HEK293 (cell line): ENCODE measurements at regions not wholly inside any gene's neighbourhood (a gene's known extent, or its start where the extent isn't known, plus 50 kb on each side); places are given as distances from the start of the nearest gene placed in this dataset.

Experiments
- CTCF ChIA-PET: fragments of 350-600 bp; formaldehyde crosslinking; extraction: SDS; loops from one replicate; lab custom pipeline; 2021; ENCODE audit warnings: antibody characterized with exemption; lab: Yijun Ruan, JAX
- POLR2A ChIA-PET: fragments of 300-600 bp; formaldehyde crosslinking; extraction: SDS; loops from one replicate; lab custom pipeline; 2020; ENCODE audit warnings: antibody characterized with exemption, inconsistent platforms; lab: Yijun Ruan, JAX
- H3K27ac ChIP-seq: fragments of 200-500 bp; sonication (Bioruptor generic); 2 replicates; pipeline ENCODE4 v1.5.1; 2014; ENCODE audit warnings: low read depth, low read length, control low read depth, inconsistent platforms; ENCODE audit errors: extremely low read depth
- H3K36me3 ChIP-seq, 2 experiments: fragments of 200-500 bp in 1 of 2; sonication (Bioruptor generic) in 1 of 2; 1 replicate in 1 of 2; 2 replicates in 1 of 2; pipeline ENCODE4 v1.5.1; 2014 to 2017; ENCODE audit warnings: inconsistent platforms in 2 of 2, low read length in 2 of 2; ENCODE audit not compliant: control insufficient read depth in 2 of 2, insufficient read depth in 1 of 2
- H3K4me1 ChIP-seq: fragments of 200-500 bp; sonication (Bioruptor generic); 2 replicates; pipeline ENCODE4 v1.5.1; 2014; ENCODE audit warnings: mild to moderate bottlenecking, low read length, inconsistent platforms; ENCODE audit not compliant: control insufficient read depth, insufficient read depth
- H3K4me3 ChIP-seq: 2 replicates; pipeline ENCODE4 v1.5.1; 2011; ENCODE audit warnings: low read depth, mild to moderate bottlenecking, control low read depth, low read length, moderate library complexity
- H3K9me3 ChIP-seq: fragments of 200-500 bp; sonication (Bioruptor generic); 2 replicates; pipeline ENCODE4 v1.5.1; 2014; ENCODE audit warnings: low read depth, low read length, inconsistent platforms; ENCODE audit not compliant: control insufficient read depth, insufficient read depth
- GLI2 ChIP-seq: fragments of 450-650 bp; formaldehyde crosslinking; IDR thresholded peaks from 2 replicates; pipeline ENCODE4; 2017; ENCODE audit warnings: missing biosample characterization, missing genetic modification characterization, low read depth, borderline replicate concordance
- GLIS1 ChIP-seq: fragments of 450-650 bp; formaldehyde crosslinking; IDR thresholded peaks from 2 replicates; pipeline ENCODE4 v1.5.1; 2016; ENCODE audit warnings: missing biosample characterization, missing genetic modification characterization
- KLF10 ChIP-seq: fragments of 450-650 bp; IDR thresholded peaks from 2 replicates; pipeline ENCODE4 v1.5.1; 2018; ENCODE audit warnings: missing biosample characterization, mild to moderate bottlenecking, missing genetic modification characterization
- SCRT2 ChIP-seq: fragments of 450-650 bp; formaldehyde crosslinking; IDR thresholded peaks from 2 replicates; pipeline ENCODE4 v1.5.1; 2016; ENCODE audit warnings: missing biosample characterization, missing genetic modification characterization
- YY1 ChIP-seq: fragments of 450-650 bp; formaldehyde crosslinking; IDR thresholded peaks from 2 replicates; pipeline ENCODE4 v1.5.1; 2018; ENCODE audit warnings: missing biosample characterization, missing genetic modification characterization
- ZFHX2 ChIP-seq: fragments of 450-650 bp; formaldehyde crosslinking; conservative IDR thresholded peaks from 2 replicates; pipeline ENCODE4 v1.5.1; 2016; ENCODE audit warnings: missing biosample characterization, missing genetic modification characterization
- ZNF221 ChIP-seq: fragments of 450-650 bp; formaldehyde crosslinking; IDR thresholded peaks from 2 replicates; pipeline ENCODE4 v1.5.1; 2017; ENCODE audit warnings: missing biosample characterization, missing genetic modification characterization, borderline replicate concordance
- ZNF223 ChIP-seq: fragments of 450-650 bp; formaldehyde crosslinking; IDR thresholded peaks from 2 replicates; pipeline ENCODE4 v1.5.1; 2016; ENCODE audit warnings: missing biosample characterization, missing genetic modification characterization
- ZNF24 ChIP-seq: fragments of 450-650 bp; formaldehyde crosslinking; IDR thresholded peaks from 2 replicates; pipeline ENCODE4 v1.5.1; 2016; ENCODE audit warnings: missing biosample characterization, missing genetic modification characterization
- ZNF324 ChIP-seq: fragments of 450-650 bp; formaldehyde crosslinking; IDR thresholded peaks from 2 replicates; pipeline ENCODE4 v1.5.1; 2016; ENCODE audit warnings: missing biosample characterization, missing genetic modification characterization
- ZNF37A ChIP-seq: fragments of 450-650 bp; IDR thresholded peaks from 2 replicates; pipeline ENCODE4 v1.5.1; 2018; ENCODE audit warnings: missing biosample characterization, missing genetic modification characterization
- ZNF394 ChIP-seq: fragments of 450-650 bp; formaldehyde crosslinking; IDR thresholded peaks from 2 replicates; pipeline ENCODE4 v1.5.1; 2016; ENCODE audit warnings: missing biosample characterization, missing genetic modification characterization, mild to moderate bottlenecking, moderate library complexity, borderline replicate concordance
- ZNF404 ChIP-seq: fragments of 450-650 bp; formaldehyde crosslinking; IDR thresholded peaks from 2 replicates; pipeline ENCODE4 v1.5.1; 2017; ENCODE audit warnings: missing biosample characterization, missing genetic modification characterization
- ZNF660 ChIP-seq: fragments of 450-650 bp; IDR thresholded peaks from 2 replicates; pipeline ENCODE4 v1.5.1; 2018; ENCODE audit warnings: missing biosample characterization, mild to moderate bottlenecking, missing genetic modification characterization
- ZNF664 ChIP-seq: fragments of 450-650 bp; formaldehyde crosslinking; IDR thresholded peaks from 2 replicates; pipeline ENCODE4 v1.5.1; 2016; ENCODE audit warnings: missing biosample characterization, missing genetic modification characterization
- TF ChIP-seq, protein P1 (sequence below): fragments of 450-650 bp; formaldehyde crosslinking; IDR thresholded peaks from 2 replicates; pipeline ENCODE4 v1.5.1; 2017; ENCODE audit warnings: missing biosample characterization, missing genetic modification characterization
- TF ChIP-seq, protein P2 (sequence below): fragments of 450-650 bp; formaldehyde crosslinking; conservative IDR thresholded peaks from 2 replicates; pipeline ENCODE4 v1.5.1; 2016; ENCODE audit warnings: low read depth, missing biosample characterization, missing genetic modification characterization
- TF ChIP-seq, protein P3 (sequence below): fragments of 450-650 bp; formaldehyde crosslinking; IDR thresholded peaks from 2 replicates; pipeline ENCODE4 v1.5.1; 2016; ENCODE audit warnings: missing biosample characterization, missing genetic modification characterization, borderline replicate concordance
- TF ChIP-seq, protein P4 (sequence below): fragments of 450-650 bp; formaldehyde crosslinking; IDR thresholded peaks from 2 replicates; pipeline ENCODE4 v1.5.1; 2017; ENCODE audit warnings: missing biosample characterization, missing genetic modification characterization
- TF ChIP-seq, protein P5 (sequence below): fragments of 450-650 bp; formaldehyde crosslinking; IDR thresholded peaks from 2 replicates; pipeline ENCODE4 v1.5.1; 2016; ENCODE audit warnings: missing biosample characterization, missing genetic modification characterization
- TF ChIP-seq, protein P6 (sequence below): fragments of 450-650 bp; formaldehyde crosslinking; IDR thresholded peaks from 2 replicates; pipeline ENCODE4 v1.5.1; 2016; ENCODE audit warnings: missing biosample characterization, missing genetic modification characterization

DNA sequence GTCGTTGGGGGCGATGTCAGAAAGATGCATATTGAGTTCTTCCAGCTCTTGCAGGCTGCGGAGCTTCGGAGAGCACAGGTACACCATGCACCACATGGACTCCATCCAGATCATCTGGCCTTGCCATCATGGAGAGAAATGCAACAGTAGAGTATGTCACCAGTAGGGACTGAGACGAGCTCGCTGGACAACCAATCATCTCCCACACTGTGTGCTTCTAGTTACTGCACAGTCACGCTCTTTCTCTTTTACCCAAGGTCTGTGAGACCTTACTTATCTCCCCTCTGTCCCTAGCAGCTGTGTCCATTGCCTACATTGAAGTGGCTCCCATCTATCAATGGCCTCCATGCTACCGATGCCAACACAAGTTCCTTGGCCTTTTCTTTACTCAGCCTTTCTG lies 90.5 kb downstream of the C13orf42 start:
- no peak overlapping the region for H3K4me3 ChIP-seq
- POLR2A ChIA-PET = no interaction called here
- TF ChIP-seq, protein P1, sequence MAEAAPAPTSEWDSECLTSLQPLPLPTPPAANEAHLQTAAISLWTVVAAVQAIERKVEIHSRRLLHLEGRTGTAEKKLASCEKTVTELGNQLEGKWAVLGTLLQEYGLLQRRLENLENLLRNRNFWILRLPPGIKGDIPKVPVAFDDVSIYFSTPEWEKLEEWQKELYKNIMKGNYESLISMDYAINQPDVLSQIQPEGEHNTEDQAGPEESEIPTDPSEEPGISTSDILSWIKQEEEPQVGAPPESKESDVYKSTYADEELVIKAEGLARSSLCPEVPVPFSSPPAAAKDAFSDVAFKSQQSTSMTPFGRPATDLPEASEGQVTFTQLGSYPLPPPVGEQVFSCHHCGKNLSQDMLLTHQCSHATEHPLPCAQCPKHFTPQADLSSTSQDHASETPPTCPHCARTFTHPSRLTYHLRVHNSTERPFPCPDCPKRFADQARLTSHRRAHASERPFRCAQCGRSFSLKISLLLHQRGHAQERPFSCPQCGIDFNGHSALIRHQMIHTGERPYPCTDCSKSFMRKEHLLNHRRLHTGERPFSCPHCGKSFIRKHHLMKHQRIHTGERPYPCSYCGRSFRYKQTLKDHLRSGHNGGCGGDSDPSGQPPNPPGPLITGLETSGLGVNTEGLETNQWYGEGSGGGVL (tag by site-specific recombination) = no peak
- TF ChIP-seq GLI2 (tag by site-specific recombination) (no peak), ZNF394 (no peak), ZNF223 (tag by site-specific recombination) (no peak), YY1 (no peak), ZNF664 (tag by site-specific recombination) (no peak), ZNF324 (tag by site-specific recombination) (no peak), ZFHX2 (no peak), ZNF404 (tag by site-specific recombination) (no peak)
- TF ChIP-seq, protein P2, sequence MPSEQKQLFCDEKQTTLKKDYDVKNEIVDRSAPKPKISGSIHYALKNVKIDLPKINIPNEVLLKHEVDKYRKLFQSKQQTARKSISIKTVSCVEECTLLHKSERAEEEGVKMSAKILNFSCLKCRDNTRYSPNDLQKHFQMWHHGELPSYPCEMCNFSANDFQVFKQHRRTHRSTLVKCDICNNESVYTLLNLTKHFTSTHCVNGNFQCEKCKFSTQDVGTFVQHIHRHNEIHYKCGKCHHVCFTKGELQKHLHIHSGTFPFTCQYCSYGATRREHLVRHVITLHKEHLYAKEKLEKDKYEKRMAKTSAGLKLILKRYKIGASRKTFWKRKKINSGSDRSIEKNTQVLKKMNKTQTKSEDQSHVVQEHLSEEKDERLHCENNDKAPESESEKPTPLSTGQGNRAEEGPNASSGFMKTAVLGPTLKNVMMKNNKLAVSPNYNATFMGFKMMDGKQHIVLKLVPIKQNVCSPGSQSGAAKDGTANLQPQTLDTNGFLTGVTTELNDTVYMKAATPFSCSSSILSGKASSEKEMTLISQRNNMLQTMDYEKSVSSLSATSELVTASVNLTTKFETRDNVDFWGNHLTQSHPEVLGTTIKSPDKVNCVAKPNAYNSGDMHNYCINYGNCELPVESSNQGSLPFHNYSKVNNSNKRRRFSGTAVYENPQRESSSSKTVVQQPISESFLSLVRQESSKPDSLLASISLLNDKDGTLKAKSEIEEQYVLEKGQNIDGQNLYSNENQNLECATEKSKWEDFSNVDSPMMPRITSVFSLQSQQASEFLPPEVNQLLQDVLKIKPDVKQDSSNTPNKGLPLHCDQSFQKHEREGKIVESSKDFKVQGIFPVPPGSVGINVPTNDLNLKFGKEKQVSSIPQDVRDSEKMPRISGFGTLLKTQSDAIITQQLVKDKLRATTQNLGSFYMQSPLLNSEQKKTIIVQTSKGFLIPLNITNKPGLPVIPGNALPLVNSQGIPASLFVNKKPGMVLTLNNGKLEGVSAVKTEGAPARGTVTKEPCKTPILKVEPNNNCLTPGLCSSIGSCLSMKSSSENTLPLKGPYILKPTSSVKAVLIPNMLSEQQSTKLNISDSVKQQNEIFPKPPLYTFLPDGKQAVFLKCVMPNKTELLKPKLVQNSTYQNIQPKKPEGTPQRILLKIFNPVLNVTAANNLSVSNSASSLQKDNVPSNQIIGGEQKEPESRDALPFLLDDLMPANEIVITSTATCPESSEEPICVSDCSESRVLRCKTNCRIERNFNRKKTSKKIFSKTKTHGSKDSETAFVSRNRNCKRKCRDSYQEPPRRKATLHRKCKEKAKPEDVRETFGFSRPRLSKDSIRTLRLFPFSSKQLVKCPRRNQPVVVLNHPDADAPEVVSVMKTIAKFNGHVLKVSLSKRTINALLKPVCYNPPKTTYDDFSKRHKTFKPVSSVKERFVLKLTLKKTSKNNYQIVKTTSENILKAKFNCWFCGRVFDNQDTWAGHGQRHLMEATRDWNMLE = no peak
- TF ChIP-seq, protein P3, sequence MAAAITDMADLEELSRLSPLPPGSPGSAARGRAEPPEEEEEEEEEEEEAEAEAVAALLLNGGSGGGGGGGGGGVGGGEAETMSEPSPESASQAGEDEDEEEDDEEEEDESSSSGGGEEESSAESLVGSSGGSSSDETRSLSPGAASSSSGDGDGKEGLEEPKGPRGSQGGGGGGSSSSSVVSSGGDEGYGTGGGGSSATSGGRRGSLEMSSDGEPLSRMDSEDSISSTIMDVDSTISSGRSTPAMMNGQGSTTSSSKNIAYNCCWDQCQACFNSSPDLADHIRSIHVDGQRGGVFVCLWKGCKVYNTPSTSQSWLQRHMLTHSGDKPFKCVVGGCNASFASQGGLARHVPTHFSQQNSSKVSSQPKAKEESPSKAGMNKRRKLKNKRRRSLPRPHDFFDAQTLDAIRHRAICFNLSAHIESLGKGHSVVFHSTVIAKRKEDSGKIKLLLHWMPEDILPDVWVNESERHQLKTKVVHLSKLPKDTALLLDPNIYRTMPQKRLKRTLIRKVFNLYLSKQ (tag by site-specific recombination) = no peak
- TF ChIP-seq, protein P4, sequence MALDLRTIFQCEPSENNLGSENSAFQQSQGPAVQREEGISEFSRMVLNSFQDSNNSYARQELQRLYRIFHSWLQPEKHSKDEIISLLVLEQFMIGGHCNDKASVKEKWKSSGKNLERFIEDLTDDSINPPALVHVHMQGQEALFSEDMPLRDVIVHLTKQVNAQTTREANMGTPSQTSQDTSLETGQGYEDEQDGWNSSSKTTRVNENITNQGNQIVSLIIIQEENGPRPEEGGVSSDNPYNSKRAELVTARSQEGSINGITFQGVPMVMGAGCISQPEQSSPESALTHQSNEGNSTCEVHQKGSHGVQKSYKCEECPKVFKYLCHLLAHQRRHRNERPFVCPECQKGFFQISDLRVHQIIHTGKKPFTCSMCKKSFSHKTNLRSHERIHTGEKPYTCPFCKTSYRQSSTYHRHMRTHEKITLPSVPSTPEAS (tag by site-specific recombination) = no peak
- CTCF ChIA-PET = no interaction called here
- no peaks in the 10 kb centered on the region for H3K9me3 ChIP-seq
- no peaks in the 10 kb centered on the region for H3K4me1 ChIP-seq
- H3K27ac ChIP-seq = no peak overlapping the region
- H3K36me3 ChIP-seq = no peaks in the 10 kb centered on the region

DNA sequence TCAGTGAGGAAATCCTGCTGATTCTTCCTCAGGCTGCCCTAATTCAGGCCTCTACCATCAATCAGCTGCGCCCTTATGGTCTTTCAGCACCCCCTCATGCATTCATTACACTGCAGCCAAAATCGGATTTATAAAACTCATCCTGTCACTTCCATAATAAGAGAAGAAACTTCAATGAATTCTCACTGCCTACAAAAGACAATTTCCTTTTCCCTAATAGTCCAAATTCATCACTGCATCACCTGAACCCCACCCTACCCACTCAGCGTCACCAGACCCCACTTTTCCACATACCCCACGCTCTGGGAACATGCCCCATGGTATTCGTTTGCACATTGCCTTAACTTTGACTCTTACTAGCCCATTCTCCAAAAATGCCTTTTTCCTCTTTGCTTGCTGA lies 92.0 kb downstream of the C13orf42 start:
- H3K4me1 ChIP-seq = no peaks in the 10 kb centered on the region
- CTCF ChIA-PET = interaction anchor here (0.7 kb wide), 1 partner anchor 224 kb away, joined by 3 read pairs; no protein-coding TSS in a partner anchor
- POLR2A ChIA-PET = no interaction called here
- no peak overlapping the region for H3K27ac ChIP-seq
- H3K36me3 ChIP-seq = no peaks in the 10 kb centered on the region
- no peak overlapping the region for H3K4me3 ChIP-seq
- no peaks in the 10 kb centered on the region for H3K9me3 ChIP-seq
- TF ChIP-seq ZNF24 (tag by site-specific recombination) = no peak
- TF ChIP-seq, protein P5, sequence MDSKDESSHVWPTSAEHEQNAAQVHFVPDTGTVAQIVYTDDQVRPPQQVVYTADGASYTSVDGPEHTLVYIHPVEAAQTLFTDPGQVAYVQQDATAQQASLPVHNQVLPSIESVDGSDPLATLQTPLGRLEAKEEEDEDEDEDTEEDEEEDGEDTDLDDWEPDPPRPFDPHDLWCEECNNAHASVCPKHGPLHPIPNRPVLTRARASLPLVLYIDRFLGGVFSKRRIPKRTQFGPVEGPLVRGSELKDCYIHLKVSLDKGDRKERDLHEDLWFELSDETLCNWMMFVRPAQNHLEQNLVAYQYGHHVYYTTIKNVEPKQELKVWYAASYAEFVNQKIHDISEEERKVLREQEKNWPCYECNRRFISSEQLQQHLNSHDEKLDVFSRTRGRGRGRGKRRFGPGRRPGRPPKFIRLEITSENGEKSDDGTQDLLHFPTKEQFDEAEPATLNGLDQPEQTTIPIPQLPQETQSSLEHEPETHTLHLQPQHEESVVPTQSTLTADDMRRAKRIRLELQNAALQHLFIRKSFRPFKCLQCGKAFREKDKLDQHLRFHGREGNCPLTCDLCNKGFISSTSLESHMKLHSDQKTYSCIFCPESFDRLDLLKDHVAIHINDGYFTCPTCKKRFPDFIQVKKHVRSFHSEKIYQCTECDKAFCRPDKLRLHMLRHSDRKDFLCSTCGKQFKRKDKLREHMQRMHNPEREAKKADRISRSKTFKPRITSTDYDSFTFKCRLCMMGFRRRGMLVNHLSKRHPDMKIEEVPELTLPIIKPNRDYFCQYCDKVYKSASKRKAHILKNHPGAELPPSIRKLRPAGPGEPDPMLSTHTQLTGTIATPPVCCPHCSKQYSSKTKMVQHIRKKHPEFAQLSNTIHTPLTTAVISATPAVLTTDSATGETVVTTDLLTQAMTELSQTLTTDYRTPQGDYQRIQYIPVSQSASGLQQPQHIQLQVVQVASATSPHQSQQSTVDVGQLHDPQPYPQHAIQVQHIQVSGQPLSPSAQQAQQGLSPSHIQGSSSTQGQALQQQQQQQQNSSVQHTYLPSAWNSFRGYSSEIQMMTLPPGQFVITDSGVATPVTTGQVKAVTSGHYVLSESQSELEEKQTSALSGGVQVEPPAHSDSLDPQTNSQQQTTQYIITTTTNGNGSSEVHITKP (tag by site-specific recombination) = no peak
- no peak for TF ChIP-seq ZNF660 (tag by site-specific recombination)
- no peak for TF ChIP-seq ZNF37A (tag by site-specific recombination)
- TF ChIP-seq, protein P6, sequence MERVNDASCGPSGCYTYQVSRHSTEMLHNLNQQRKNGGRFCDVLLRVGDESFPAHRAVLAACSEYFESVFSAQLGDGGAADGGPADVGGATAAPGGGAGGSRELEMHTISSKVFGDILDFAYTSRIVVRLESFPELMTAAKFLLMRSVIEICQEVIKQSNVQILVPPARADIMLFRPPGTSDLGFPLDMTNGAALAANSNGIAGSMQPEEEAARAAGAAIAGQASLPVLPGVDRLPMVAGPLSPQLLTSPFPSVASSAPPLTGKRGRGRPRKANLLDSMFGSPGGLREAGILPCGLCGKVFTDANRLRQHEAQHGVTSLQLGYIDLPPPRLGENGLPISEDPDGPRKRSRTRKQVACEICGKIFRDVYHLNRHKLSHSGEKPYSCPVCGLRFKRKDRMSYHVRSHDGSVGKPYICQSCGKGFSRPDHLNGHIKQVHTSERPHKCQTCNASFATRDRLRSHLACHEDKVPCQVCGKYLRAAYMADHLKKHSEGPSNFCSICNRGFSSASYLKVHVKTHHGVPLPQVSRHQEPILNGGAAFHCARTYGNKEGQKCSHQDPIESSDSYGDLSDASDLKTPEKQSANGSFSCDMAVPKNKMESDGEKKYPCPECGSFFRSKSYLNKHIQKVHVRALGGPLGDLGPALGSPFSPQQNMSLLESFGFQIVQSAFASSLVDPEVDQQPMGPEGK (tag by site-specific recombination) = no peak
- TF ChIP-seq GLIS1 (tag by site-specific recombination) = no peak
- no peak for TF ChIP-seq KLF10 (tag by site-specific recombination)
- no peak for TF ChIP-seq ZNF221 (tag by site-specific recombination)
- no peak for TF ChIP-seq SCRT2
